Neural cell (in vitro differentiated cells): ENCODE measurements at regions not wholly inside any gene's neighbourhood (a gene's known extent, or its start where the extent isn't known, plus 50 kb on each side); places are given as distances from the start of the nearest gene placed in this dataset.

Source experiments
- H2AFZ ChIP-seq: fragments of 200-600, 300-800 bp; sonication (generic), shearing (Covaris generic); 2 replicates; pipeline ENCODE4 v1.6.0; 2014; ENCODE audit warnings: low read depth, mild to moderate bottlenecking, antibody characterized with exemption, low read length, moderate library complexity
- H3F3A ChIP-seq: fragments of 200-600 bp; shearing (Covaris generic); 2 replicates; pipeline ENCODE4 v1.6.1; 2016; ENCODE audit warnings: mild to moderate bottlenecking, moderate library complexity, mixed read lengths, antibody characterized with exemption, low read length; ENCODE audit not compliant: insufficient read depth, poor library complexity, severe bottlenecking
- H3K27ac ChIP-seq: fragments of 200-600, 300-800 bp; sonication (generic), shearing (Covaris generic); 2 replicates; pipeline ENCODE4 v1.5.1; 2014; ENCODE audit warnings: mild to moderate bottlenecking, low read length, moderate library complexity
- H3K27me3 ChIP-seq: fragments of 300-800, 200-600 bp; sonication (generic), shearing (Covaris generic); 2 replicates; pipeline ENCODE4 v1.6.0; 2014; ENCODE audit warnings: mild to moderate bottlenecking, low read depth, low read length, moderate library complexity; ENCODE audit not compliant: insufficient read depth
- H3K36me3 ChIP-seq: fragments of 300-800, 200-600 bp; sonication (generic), shearing (Covaris generic); 2 replicates; pipeline ENCODE4 v1.5.1; 2014; ENCODE audit warnings: mild to moderate bottlenecking, antibody characterized with exemption, low read length, moderate library complexity; ENCODE audit not compliant: insufficient read depth
- H3K4me2 ChIP-seq: fragments of 300-800, 200-600 bp; sonication (generic), shearing (Covaris generic); 2 replicates; pipeline ENCODE4 v1.6.0; 2014; ENCODE audit warnings: mild to moderate bottlenecking, low read length
- H3K4me3 ChIP-seq: fragments of 300-800, 200-600 bp; sonication (generic), shearing (Covaris generic); 2 replicates; pipeline ENCODE4 v1.5.1; 2014; ENCODE audit warnings: mild to moderate bottlenecking, low read length, moderate library complexity
- H3K79me2 ChIP-seq: fragments of 200-600 bp; shearing (Covaris generic); replicated peaks from 2 replicates; pipeline ENCODE4 v1.6.0; 2014; ENCODE audit warnings: mild to moderate bottlenecking, low read length, moderate library complexity; ENCODE audit not compliant: insufficient read depth
- H3K9ac ChIP-seq: fragments of 300-800, 200-600 bp; sonication (generic), shearing (Covaris generic); 2 replicates; pipeline ENCODE4 v1.6.1; 2016; ENCODE audit warnings: mild to moderate bottlenecking, low read length, mixed read lengths
- H3K9me2 ChIP-seq: fragments of 200-600 bp; shearing (Covaris generic); 2 replicates; pipeline ENCODE4 v1.6.1; 2016; ENCODE audit warnings: mild to moderate bottlenecking, low read length, mixed read lengths; ENCODE audit not compliant: insufficient read depth
- H3K9me3 ChIP-seq: fragments of 200-600, 300-800 bp; sonication (generic), shearing (Covaris generic); 2 replicates; pipeline ENCODE4 v1.6.1; 2016; ENCODE audit warnings: mild to moderate bottlenecking, mixed run types, low read length, moderate library complexity, mixed read lengths
- H4K20me1 ChIP-seq: fragments of 200-600 bp; shearing (Covaris generic); 2 replicates; pipeline ENCODE4 v1.6.1; 2016; ENCODE audit warnings: mild to moderate bottlenecking, mixed run types; ENCODE audit not compliant: insufficient read depth
- CTCF ChIP-seq: fragments of 450-650 bp; IDR thresholded peaks from 2 replicates; pipeline ENCODE4 v1.5.1; 2014; ENCODE audit warnings: antibody characterized with exemption, mild to moderate bottlenecking, moderate library complexity; ENCODE audit not compliant: poor library complexity, severe bottlenecking
- EP300 ChIP-seq: fragments of 450-650 bp; conservative IDR thresholded peaks from 2 replicates; pipeline ENCODE4 v1.6.1; 2014; ENCODE audit warnings: antibody characterized with exemption, mild to moderate bottlenecking, moderate library complexity; ENCODE audit not compliant: poor library complexity, severe bottlenecking
- EZH2 ChIP-seq: fragments of 200-600, 300-800 bp; shearing (Covaris generic), sonication (generic); IDR thresholded peaks from 2 replicates; pipeline ENCODE4 v1.6.1; 2014; ENCODE audit warnings: antibody characterized with exemption, low read length, borderline replicate concordance, mild to moderate bottlenecking; ENCODE audit not compliant: insufficient read depth, poor library complexity, severe bottlenecking
- MXI1 ChIP-seq: fragments of 450-650 bp; conservative IDR thresholded peaks from 2 replicates; pipeline ENCODE4 v1.6.1; 2014; ENCODE audit warnings: antibody characterized with exemption, mild to moderate bottlenecking; ENCODE audit not compliant: poor library complexity, severe bottlenecking
- POLR2AphosphoS5 ChIP-seq: IDR thresholded peaks from 2 replicates; pipeline ENCODE4 v1.6.1; 2012
- RAD21 ChIP-seq: fragments of 450-650 bp; conservative IDR thresholded peaks from 2 replicates; pipeline ENCODE4 v1.6.1; 2014; ENCODE audit warnings: antibody characterized with exemption, mild to moderate bottlenecking, moderate library complexity
- REST ChIP-seq: IDR thresholded peaks from 2 replicates; pipeline ENCODE4 v1.6.1; 2012; ENCODE audit warnings: borderline replicate concordance
- SMC3 ChIP-seq: fragments of 450-650 bp; conservative IDR thresholded peaks from 2 replicates; pipeline ENCODE4 v1.6.1; 2014; ENCODE audit warnings: antibody characterized with exemption, mild to moderate bottlenecking, moderate library complexity; ENCODE audit not compliant: poor library complexity
- TAF1 ChIP-seq: IDR thresholded peaks from 2 replicates; pipeline ENCODE4 v1.6.1; 2012; ENCODE audit warnings: low read depth

- Histone ChIP-seq H3F3A (no peaks in the 10 kb centered on the region), H3K9me2 (no peaks in the 10 kb centered on the region), H4K20me1 (no peaks in the 10 kb centered on the region), H3K4me2 (no peak overlapping the region), H3K9me3 (no peaks in the 10 kb centered on the region), H2AFZ (no peak overlapping the region), H3K4me3 (no peak overlapping the region), H3K27me3 (no peaks in the 10 kb centered on the region), H3K27ac (no peak overlapping the region), H3K79me2 (no peaks in the 10 kb centered on the region), H3K36me3 (no peaks in the 10 kb centered on the region), H3K9ac (no peak overlapping the region)
- TF ChIP-seq REST (no peak), RAD21 (no peak), MXI1 (no peak), CTCF (no peak), POLR2AphosphoS5 (no peak), EP300 (no peak), SMC3 (no peak), EZH2 (no peak), TAF1 (no peak)
These were observed 195.6 kb downstream of the RPLP1 start for GRCh38 chr15:69648212-69648611.

GRCh38 chr15:69648775-69649735, 196.4 kb downstream of the RPLP1 start:
- Histone ChIP-seq H2AFZ (no peak overlapping the region), H3K9me3 (no peaks in the 10 kb centered on the region), H3K79me2 (no peaks in the 10 kb centered on the region), H3K4me2 (no peak overlapping the region), H3K27me3 (no peaks in the 10 kb centered on the region), H3F3A (no peaks in the 10 kb centered on the region), H3K4me3 (no peak overlapping the region), H3K36me3 (no peaks in the 10 kb centered on the region), H4K20me1 (no peaks in the 10 kb centered on the region), H3K9ac (no peak overlapping the region), H3K9me2 (no peaks in the 10 kb centered on the region), H3K27ac (no peak overlapping the region)
- TF ChIP-seq POLR2AphosphoS5: no peak
